DND-41 (cell line): ENCODE measurements at regions not wholly inside any gene's neighbourhood (a gene's known extent, or its start where the extent isn't known, plus 50 kb on each side); places are given as distances from the start of the nearest gene placed in this dataset.
"Not testable (repeated sequence)": the region's sequence is repeated elsewhere in the genome, so short reads cannot be mapped to it uniquely, and the experiment has no call there.

Source experiments
- ATAC-seq: fragments of 200-7000 bp; cut with Tn5 transposase; 3 replicates; pipeline ENCODE4 v1.9.1; 2021; ENCODE audit warnings: low read depth; ENCODE audit not compliant: insufficient read depth
- DNase-seq: peaks from one replicate; pipeline ENCODE4 v3.0.0-alpha.2; 2020
- H2AFZ ChIP-seq: 2 replicates; pipeline ENCODE4 v1.6.0; 2012; ENCODE audit warnings: low read depth, low read length
- H3K27ac ChIP-seq: 2 replicates; pipeline ENCODE4 v1.5.1; 2012; ENCODE audit warnings: low read length, inconsistent platforms
- H3K27me3 ChIP-seq: fragments of 200-600 bp; sonication (generic); 2 replicates; pipeline ENCODE4 v1.6.0; 2012; ENCODE audit warnings: low read length, mild to moderate bottlenecking, inconsistent platforms; ENCODE audit not compliant: insufficient read depth, poor library complexity
- H3K36me3 ChIP-seq: 2 replicates; pipeline ENCODE4 v1.5.1; 2012; ENCODE audit warnings: low read length, inconsistent platforms; ENCODE audit not compliant: insufficient read depth
- H3K4me1 ChIP-seq: 2 replicates; pipeline ENCODE4 v1.5.1; 2012; ENCODE audit warnings: mild to moderate bottlenecking, low read length; ENCODE audit not compliant: insufficient read depth
- H3K4me2 ChIP-seq: 2 replicates; pipeline ENCODE4 v1.6.0; 2012; ENCODE audit warnings: mild to moderate bottlenecking, moderate library complexity, low read length, inconsistent platforms; ENCODE audit not compliant: insufficient read depth
- H3K4me3 ChIP-seq, 2 experiments: fragments of 200-600 bp in 1 of 2; shearing (Covaris generic) in 1 of 2; 2 replicates each; pipeline ENCODE4 v1.5.1; 2012 to 2016; ENCODE audit warnings: inconsistent platforms in 2 of 2, low read length in 2 of 2, mild to moderate bottlenecking in 2 of 2, low read depth in 1 of 2, moderate library complexity in 1 of 2
- H3K79me2 ChIP-seq: 2 replicates; pipeline ENCODE4 v1.6.0; 2012; ENCODE audit warnings: low read length, inconsistent platforms; ENCODE audit not compliant: insufficient read depth
- H3K9ac ChIP-seq: 2 replicates; pipeline ENCODE4 v1.6.0; 2012; ENCODE audit warnings: low read depth, mild to moderate bottlenecking, inconsistent platforms, low read length, moderate library complexity
- H3K9me3 ChIP-seq: 2 replicates; pipeline ENCODE4 v1.5.1; 2012; ENCODE audit warnings: low read length, moderate library complexity, mild to moderate bottlenecking, inconsistent platforms; ENCODE audit not compliant: insufficient read depth, severe bottlenecking
- H4K20me1 ChIP-seq: 2 replicates; pipeline ENCODE4 v1.6.0; 2012; ENCODE audit warnings: low read length; ENCODE audit not compliant: insufficient read depth

- not testable (repeated sequence) for H3K9me3 ChIP-seq, ATAC-seq, H3K9ac ChIP-seq, DNase-seq, H4K20me1 ChIP-seq, H3K27ac ChIP-seq, H3K27me3 ChIP-seq, H3K4me3 ChIP-seq, H3K4me2 ChIP-seq, H3K36me3 ChIP-seq, H3K4me1 ChIP-seq, H3K79me2 ChIP-seq, H2AFZ ChIP-seq
Observed at GRCh38 chr9:41790719-41791363, 338.4 kb downstream of the CNTNAP3B start.

GRCh38 chr9:41790007-41790406 lies 339.2 kb downstream of the CNTNAP3B start:
- not testable (repeated sequence) for H3K4me1 ChIP-seq

DNA sequence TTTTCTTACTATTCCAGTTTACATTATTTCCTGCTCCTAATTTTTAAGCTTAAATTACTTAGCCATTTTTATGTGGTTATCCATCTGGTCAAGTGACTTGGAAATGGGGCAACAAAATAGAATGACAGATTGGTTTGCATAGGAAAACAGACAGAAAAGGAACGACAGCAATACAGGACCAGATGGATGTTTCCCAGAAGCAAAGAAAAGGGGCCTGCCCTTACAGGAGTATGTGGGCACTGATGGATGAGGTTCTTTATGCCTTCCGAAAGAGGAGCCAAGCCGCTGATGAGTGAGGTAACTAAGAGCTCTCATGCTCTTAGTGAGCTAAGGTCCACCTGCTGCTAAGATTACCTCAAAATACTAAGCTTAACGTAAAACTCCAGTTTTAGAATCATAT lies 339.8 kb downstream of the CNTNAP3B start:
- not testable (repeated sequence) for H3K4me3 ChIP-seq, H3K4me2 ChIP-seq, H3K36me3 ChIP-seq, H3K9me3 ChIP-seq, H2AFZ ChIP-seq, H4K20me1 ChIP-seq, H3K4me1 ChIP-seq, H3K9ac ChIP-seq, ATAC-seq, H3K27ac ChIP-seq, DNase-seq, H3K27me3 ChIP-seq, H3K79me2 ChIP-seq

More at GRCh38 chr9:41790007-41790406, 339.2 kb downstream of the CNTNAP3B start:
- ATAC-seq, H3K9ac ChIP-seq, H3K9me3 ChIP-seq, H2AFZ ChIP-seq, H3K27ac ChIP-seq, H3K36me3 ChIP-seq, H3K27me3 ChIP-seq, H3K79me2 ChIP-seq, H4K20me1 ChIP-seq, DNase-seq, H3K4me3 ChIP-seq, H3K4me2 ChIP-seq: not testable (repeated sequence)

- not testable (repeated sequence) for H4K20me1 ChIP-seq, H3K4me3 ChIP-seq, H3K9ac ChIP-seq, ATAC-seq, H3K4me2 ChIP-seq, H3K79me2 ChIP-seq, H2AFZ ChIP-seq, H3K9me3 ChIP-seq, H3K27me3 ChIP-seq, H3K36me3 ChIP-seq, H3K27ac ChIP-seq, DNase-seq, H3K4me1 ChIP-seq
Observed at GRCh38 chr9:41787951-41788350, 341.3 kb downstream of the CNTNAP3B start.

DNA sequence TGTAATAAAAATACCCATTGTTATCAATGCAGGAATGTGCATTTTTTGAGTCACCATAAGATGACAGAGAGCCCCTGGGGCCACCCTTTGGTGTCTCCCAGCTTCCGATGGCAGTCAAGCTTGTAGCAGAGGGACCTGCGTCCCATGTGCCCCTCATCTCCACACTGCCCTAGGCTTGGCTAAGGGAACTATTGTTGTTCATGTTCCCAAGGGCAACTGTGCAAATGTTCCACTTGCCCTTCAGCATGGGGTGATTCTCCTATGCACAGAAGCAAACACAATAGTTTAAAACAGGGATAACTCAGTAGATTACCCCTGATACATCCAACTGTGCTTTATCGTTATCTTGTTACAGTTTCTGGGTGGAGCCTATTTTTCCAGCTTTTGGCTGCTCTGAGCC lies 342.0 kb downstream of the CNTNAP3B start:
- not testable (repeated sequence) for H2AFZ ChIP-seq, H3K9ac ChIP-seq, H3K4me2 ChIP-seq, H3K27ac ChIP-seq, DNase-seq, H3K4me1 ChIP-seq, H3K79me2 ChIP-seq, H4K20me1 ChIP-seq, H3K9me3 ChIP-seq, H3K27me3 ChIP-seq, H3K4me3 ChIP-seq, H3K36me3 ChIP-seq, ATAC-seq

- not testable (repeated sequence) for H2AFZ ChIP-seq, H3K36me3 ChIP-seq, H3K27ac ChIP-seq, H3K4me1 ChIP-seq, H3K79me2 ChIP-seq, H4K20me1 ChIP-seq, H3K4me3 ChIP-seq, ATAC-seq, DNase-seq, H3K9ac ChIP-seq, H3K27me3 ChIP-seq, H3K9me3 ChIP-seq, H3K4me2 ChIP-seq
Observed at GRCh38 chr9:41784006-41784405, 345.2 kb downstream of the CNTNAP3B start.

DNA sequence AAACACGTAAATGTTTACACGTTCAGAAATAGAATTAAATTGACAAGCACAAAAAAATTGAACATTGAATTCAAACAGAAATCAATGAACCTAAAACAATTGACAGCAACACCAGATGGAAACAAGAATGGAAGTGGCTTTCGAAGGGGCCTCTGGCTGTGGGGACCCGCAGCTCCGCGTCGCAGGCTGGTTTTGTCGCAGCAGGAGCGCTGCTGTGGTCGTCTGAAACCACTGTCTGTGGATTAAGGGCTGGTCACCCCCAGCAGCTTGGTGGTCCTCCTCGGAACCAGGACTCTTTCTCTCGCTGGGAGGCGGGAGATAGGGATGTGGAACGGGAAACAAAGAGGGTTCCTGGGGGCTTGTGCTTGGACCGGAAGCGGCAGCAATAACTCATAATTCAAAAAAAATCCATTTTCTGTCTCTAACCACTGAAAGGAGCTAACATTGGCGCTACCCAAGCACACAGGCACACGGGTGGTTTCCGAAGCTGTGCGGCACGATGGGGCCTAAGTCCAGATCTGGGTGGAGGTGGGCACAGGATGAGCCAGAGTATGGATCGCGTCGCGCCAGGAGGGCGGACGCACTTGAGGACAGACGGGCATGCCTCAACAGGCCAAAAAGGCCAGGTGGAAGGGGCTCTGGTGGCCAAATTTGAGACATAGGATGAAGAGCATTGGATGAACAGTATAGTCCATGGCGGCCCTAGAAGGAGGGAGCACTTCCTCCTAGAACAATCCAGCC lies 346.0 kb downstream of the CNTNAP3B start:
- not testable (repeated sequence) for H3K9ac ChIP-seq, H3K4me3 ChIP-seq, H3K27ac ChIP-seq, H3K27me3 ChIP-seq, H2AFZ ChIP-seq, H4K20me1 ChIP-seq, DNase-seq, H3K9me3 ChIP-seq, H3K4me2 ChIP-seq, ATAC-seq, H3K4me1 ChIP-seq, H3K79me2 ChIP-seq, H3K36me3 ChIP-seq

DNA sequence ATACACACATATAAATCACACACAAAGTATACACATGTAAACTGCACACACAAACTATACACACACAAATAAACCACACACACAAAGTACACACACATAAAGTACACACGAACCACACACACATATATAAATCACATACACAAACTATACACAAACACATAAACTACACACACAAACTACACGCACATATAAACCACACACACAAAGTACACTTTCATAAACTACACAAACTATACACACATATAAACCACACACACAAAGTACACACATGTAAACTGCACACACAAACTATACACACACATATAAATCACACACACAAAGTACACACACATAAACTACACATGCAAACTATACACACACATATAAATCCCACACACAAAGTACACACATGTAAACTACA lies 347.3 kb downstream of the CNTNAP3B start:
- not testable (repeated sequence) for H3K4me1 ChIP-seq, H3K27me3 ChIP-seq, H3K9ac ChIP-seq, H3K4me3 ChIP-seq, H2AFZ ChIP-seq, ATAC-seq, H3K4me2 ChIP-seq, H3K27ac ChIP-seq, H3K36me3 ChIP-seq, H3K9me3 ChIP-seq, H4K20me1 ChIP-seq, H3K79me2 ChIP-seq, DNase-seq
